HG02642 (cell line): ENCODE measurements at regions not wholly inside any gene's neighbourhood (a gene's known extent, or its start where the extent isn't known, plus 50 kb on each side); places are given as distances from the start of the nearest gene placed in this dataset.

Experiments used
- ATAC-seq: cut with Tn5 transposase; IDR thresholded peaks from one replicate; pipeline ENCODE4 v1.9.1; 2021; ENCODE audit warnings: mild to moderate bottlenecking; ENCODE audit not compliant: unreplicated experiment, poor library complexity

DNA sequence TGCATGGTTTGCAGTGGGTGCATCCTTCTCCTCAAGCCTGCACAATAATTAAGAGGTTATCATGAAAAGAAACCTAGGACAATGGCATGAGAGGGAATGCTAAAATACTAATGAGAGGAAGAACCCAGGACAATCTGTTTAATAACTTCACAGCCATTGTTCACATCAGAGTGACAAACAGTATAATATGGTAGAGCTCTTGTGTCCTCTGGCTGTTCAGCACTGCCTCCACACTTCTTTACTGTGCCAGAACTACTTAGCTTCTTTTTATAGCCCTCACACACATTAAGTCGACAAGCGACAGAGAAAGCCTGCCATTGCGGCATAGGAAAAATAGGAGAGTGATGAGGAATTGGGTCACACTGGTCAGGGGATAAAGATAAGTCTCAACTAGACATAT, 65.0 kb upstream of the MEIS2 start:
- ATAC-seq, result no peak

DNA sequence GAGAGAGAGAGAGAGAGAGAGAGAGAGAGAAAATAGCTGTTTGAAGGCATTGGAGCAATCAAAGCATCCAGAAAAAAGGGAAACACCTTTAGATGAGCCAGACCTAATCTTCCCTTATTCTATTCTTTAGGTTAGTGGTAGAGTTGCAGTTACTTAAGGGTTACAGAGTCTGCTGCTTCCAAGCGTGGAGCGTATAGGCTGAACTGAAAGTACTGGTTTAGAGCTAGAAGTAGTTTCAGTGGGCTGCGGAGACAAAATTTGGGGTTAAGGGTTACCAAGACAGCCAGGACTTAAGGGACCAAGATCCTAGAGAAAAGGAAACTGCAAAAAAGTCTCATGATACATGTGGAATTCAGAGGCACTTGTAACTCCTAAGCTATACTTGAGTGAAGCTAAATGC, 66.1 kb upstream of the MEIS2 start:
- no peak for ATAC-seq

DNA sequence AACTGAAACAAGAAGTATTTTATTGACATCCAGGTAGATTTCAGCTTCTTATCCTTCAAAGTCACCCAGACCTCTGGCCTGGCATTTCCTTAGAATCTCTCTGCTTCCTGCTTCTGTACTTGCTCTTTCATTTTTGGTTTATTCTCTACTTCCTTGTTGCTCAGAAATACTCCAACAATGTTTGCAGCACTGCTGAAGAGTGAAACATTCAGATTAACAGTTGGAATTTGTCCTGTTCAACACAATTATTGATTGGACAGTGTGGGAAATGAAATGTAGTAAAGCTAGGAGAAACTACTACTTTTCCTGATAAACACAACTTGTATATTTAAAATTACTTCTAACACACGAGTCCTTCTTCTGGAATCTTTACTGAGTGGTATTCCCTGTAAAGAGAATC, 81.0 kb upstream of the MEIS2 start:
- ATAC-seq, result no peak

GRCh38 chr15:37199545-37199944, 99.2 kb upstream of the MEIS2 start:
- no peak for ATAC-seq

DNA sequence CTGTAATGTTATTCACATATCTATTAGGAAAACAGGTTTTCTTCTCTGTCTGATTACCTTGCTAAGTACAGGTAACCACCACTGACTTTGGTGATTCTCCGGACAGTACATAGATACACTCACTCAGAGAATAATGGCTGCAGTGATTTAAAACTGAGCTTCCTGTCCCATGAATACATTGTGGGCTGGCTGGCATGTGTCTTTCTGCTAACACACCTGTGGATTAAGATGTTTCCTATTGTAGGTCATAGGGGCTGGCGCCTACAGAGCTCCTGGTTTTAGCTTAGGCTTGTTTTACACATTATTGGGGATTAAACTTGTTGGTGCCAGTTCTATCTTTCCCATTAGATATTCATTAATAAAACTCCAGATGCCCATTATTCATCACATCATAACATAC, 102.7 kb upstream of the MEIS2 start:
- ATAC-seq, result no peak

DNA sequence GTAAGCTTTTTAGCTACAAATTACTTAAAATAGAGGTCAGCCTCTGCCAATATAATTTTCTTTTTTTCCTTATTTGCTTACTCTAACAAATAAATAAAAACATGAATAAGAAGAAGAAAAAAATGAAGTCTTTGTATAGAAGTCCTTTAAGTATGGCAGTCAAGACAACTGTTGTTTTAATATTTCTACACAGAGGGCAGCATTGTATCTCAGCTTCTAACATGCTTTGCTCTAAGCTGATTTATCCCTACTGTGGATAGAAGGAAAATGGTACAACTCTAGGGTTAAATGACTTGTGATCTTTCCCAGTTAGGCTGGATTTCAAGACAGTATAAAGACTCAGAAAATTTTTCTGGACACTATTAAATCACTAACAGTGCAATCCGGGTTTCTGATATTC, 104.3 kb upstream of the MEIS2 start:
- no peak for ATAC-seq

GRCh38 chr15:37206690-37207089, 106.3 kb upstream of the MEIS2 start:
- ATAC-seq, result no peak

- no peak for ATAC-seq
These were observed 108.0 kb upstream of the MEIS2 start for GRCh38 chr15:37208146-37209040.

DNA sequence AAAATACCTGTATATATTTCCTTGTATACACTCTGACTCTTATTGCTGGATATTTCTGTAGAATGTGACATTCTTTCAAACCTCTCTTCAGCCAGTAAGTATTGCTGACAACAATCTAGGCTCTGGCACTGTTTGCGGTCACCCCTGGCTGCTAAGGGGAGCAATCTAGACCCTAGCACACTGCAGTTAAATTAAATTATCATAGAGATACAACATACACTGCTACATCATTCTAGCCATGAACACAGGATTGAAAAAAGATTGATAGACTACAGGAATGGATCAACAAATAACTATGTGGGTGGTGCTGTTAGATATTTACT, 108.7 kb upstream of the MEIS2 start:
- ATAC-seq, result no peak

DNA sequence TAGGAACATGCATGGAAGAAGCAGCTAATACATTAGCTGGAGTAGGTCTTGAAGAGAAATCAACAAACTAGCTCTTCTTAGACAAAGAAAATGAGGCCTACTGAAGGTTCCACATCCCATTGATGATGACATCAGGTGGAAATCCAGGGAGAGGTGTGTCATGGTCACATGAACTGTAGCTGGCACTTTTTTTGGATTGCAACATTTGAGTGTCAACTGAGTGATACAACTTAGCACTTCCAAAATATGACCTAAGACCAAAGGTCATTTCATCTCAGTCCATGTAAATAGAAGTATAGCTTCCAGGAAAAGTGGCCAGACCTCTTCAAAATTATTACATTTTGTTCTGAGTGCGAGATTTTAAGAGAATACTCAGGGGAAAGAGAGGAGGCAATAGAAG, 117.2 kb upstream of the MEIS2 start:
- no peak for ATAC-seq

DNA sequence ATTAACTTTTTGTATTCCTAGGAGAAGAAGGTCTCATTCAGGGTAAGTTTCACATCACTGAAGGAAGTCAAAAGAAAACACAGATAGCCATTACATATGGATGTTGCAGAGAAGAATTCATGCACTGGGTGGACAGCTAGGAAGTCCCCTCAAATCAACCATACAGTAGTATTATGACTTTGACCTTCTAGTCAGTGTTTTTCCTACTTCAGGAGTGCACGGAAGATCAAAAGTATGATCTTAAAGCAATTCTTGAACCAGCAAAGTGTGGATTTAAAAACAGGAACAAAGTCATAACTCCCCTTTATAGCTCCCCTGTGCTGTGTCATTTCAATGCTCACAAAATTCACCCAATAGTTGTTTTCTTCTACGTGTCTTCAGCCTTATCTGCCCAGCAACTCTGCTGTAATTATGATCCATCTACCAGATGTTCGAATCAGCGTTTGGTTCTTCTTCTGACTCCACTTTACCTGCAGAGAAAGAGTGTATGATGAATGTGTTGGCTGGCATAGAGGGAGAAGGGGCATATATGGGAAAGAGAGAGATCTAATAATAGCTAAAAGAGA, 118.1 kb upstream of the MEIS2 start:
- no peak for ATAC-seq

DNA sequence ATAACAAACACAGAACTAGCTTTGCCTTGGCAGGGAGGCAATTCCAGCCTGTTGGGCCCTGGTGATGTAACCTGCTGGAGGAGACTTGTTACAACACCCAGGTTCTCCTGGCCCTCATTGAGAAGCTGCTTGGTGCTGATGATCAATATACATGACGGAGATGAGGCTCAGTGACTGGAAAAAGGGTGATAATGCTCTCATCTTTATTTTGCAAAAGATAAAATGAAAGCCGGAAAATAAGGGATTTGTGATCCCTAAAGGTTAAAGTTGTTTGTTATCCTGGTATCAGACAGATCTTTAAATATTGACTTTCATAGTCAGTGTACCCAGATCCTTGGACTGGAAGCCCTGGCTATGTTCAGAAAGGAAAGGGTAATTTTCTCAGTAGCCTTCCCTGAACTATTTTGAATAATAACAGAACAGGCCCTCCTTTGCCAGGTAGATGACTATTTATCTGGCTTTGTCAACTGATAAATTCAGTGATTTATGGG, 118.9 kb upstream of the MEIS2 start:
- no peak for ATAC-seq

GRCh38 chr15:37220949-37221670, 120.8 kb upstream of the MEIS2 start:
- no peak for ATAC-seq

- ATAC-seq, result no peak
These were observed 121.4 kb upstream of the MEIS2 start for GRCh38 chr15:37221671-37222145.

DNA sequence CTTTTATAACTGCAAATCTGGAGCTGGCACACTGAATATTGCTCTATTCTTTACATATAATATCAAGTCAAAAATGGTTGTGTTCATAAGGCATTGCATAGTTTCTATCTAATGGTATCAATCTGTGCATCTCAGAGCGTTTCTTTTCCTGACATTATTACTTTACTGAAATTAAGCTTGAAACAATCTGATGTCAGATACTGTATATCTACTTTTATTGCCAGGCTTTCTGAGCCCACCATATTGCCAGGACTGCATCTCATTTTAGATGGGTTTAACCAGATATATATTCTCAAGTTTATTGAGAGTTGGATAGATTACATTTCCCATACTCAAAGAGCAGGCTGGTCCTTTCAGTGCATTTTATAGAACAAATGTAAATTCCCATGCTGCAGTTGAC, 122.7 kb upstream of the MEIS2 start:
- no peak for ATAC-seq

- ATAC-seq, result no peak
These were observed 129.7 kb upstream of the MEIS2 start for GRCh38 chr15:37229855-37230619.

DNA sequence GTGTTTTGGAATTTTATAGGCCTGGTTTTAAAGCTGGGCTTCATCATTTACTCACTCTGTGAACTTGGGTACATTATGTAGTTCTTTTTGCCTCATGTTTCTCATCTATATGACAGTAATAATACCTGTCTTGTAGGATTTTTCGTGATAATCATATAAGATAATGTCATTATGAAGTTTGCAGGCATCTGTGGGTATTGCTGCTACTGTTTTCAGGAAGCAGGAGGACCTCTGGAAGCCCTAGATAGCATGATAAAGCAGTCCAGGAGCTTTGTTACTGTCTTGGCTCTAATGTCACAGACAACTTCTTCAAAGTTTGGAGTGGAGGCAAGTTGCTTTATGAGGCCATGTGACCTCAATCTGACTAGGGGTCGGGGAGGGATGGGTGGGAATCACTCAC, 145.0 kb upstream of the MEIS2 start:
- ATAC-seq, result no peak

- no peak for ATAC-seq
These were observed 145.7 kb upstream of the MEIS2 start for GRCh38 chr15:37246065-37246464.

DNA sequence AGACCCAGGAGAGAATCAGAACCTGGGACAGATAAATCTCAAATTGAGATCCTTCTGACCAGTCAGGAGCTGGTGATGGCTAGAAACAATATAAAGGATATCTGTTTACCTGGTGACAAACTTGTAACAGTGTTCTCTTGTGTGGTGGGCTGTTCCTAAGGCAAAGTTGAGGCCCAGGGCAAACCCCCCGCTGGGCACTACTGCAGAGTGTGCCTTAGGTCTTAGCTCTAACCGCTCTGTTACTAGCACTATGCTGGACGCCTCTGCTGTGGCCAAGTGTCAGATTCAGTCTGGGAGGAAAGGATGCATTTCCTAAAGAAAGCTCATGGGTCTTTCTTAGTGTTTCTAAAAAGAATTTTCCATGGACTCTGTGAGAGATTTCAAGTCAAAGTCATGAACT, 146.5 kb upstream of the MEIS2 start:
- ATAC-seq, result no peak

- no peak for ATAC-seq
These were observed 148.9 kb upstream of the MEIS2 start for GRCh38 chr15:37249249-37249648.

- ATAC-seq, result no peak
These were observed 152.2 kb upstream of the MEIS2 start for GRCh38 chr15:37252530-37252929.
